K562 (cell line): ENCODE measurements at regions not wholly inside any gene's neighbourhood (a gene's known extent, or its start where the extent isn't known, plus 50 kb on each side); places are given as distances from the start of the nearest gene placed in this dataset.

Experiments used
- ARNT ChIP-seq, 2 experiments: fragments of 450-650 bp; IDR thresholded peaks; 2 replicates each; pipeline ENCODE4 v1.6.1; 2016; ENCODE audit warnings: mild to moderate bottlenecking in 1 of 2
- CC2D1A ChIP-seq: fragments of 450-650 bp; IDR thresholded peaks from 2 replicates; pipeline ENCODE4 v1.6.1; 2017; ENCODE audit warnings: mild to moderate bottlenecking
- ETS2 ChIP-seq: IDR thresholded peaks from 2 replicates; pipeline ENCODE4 v1.6.1; 2016; ENCODE audit warnings: borderline replicate concordance, missing genetic modification characterization, mild to moderate bottlenecking, moderate library complexity, missing compliant biosample characterization; ENCODE audit not compliant: poor library complexity, severe bottlenecking
- EZH2 ChIP-seq: IDR thresholded peaks from 2 replicates; pipeline ENCODE4 v1.6.1; 2012; ENCODE audit warnings: low read depth, mild to moderate bottlenecking, inconsistent platforms, low read length, borderline replicate concordance
- FOXK2 ChIP-seq, 2 experiments: fragments of 450-650 bp; IDR thresholded peaks in 1 of 2; conservative IDR thresholded peaks in 1 of 2; 2 replicates each; pipeline ENCODE4 v1.6.1; 2016; ENCODE audit warnings: low read depth in 2 of 2, mild to moderate bottlenecking in 1 of 2
- JUNB ChIP-seq: fragments of 450-650 bp; formaldehyde crosslinking; conservative IDR thresholded peaks from 2 replicates; pipeline ENCODE4 v1.4.0; 2020; ENCODE audit warnings: mild to moderate bottlenecking
- MAFK ChIP-seq: IDR thresholded peaks from 2 replicates; pipeline ENCODE4 v1.6.1; 2011; ENCODE audit warnings: low read length, improper control_type of control experiment
- NR2C2 ChIP-seq, 2 experiments: fragments of 200-800 bp in 1 of 2; sonication (Bioruptor generic) in 1 of 2; sonication (generic) in 1 of 2; formaldehyde crosslinking in 1 of 2; IDR thresholded peaks; 2 replicates each; pipeline versions ENCODE4 v1.6.1 to v1.8.0; 2016 to 2022; ENCODE audit warnings: mild to moderate bottlenecking in 1 of 2, missing compliant biosample characterization in 1 of 2, missing genetic modification characterization in 1 of 2, missing genetic modification reagents in 1 of 2
- NRF1 ChIP-seq, 2 experiments: fragments of 450-650 bp; IDR thresholded peaks in 1 of 2; conservative IDR thresholded peaks in 1 of 2; 2 replicates each; pipeline ENCODE4 v1.6.1; 2014; ENCODE audit warnings: mild to moderate bottlenecking in 2 of 2
- SMC3 ChIP-seq: conservative IDR thresholded peaks from 2 replicates; pipeline ENCODE4 v1.6.1; 2011; ENCODE audit warnings: low read depth, low read length, improper control_type of control experiment; ENCODE audit not compliant: insufficient read depth
- SPI1 ChIP-seq: IDR thresholded peaks from 2 replicates; pipeline ENCODE4 v1.6.1; 2011; ENCODE audit warnings: low read depth, low read length, control low read depth, borderline replicate concordance
- TAF1 ChIP-seq: IDR thresholded peaks from 2 replicates; pipeline ENCODE4 v1.6.1; 2011; ENCODE audit warnings: mild to moderate bottlenecking, low read length, moderate library complexity; ENCODE audit not compliant: insufficient read depth, control insufficient read depth, severe bottlenecking; ENCODE audit errors: extremely low read depth
- ZC3H4 ChIP-seq: sonication (generic); formaldehyde crosslinking; IDR thresholded peaks from 2 replicates; pipeline ENCODE4 v1.9.0; 2021; ENCODE audit warnings: missing genetic modification reagents, borderline replicate concordance
- TF ChIP-seq, protein P1 (sequence below), 3 experiments: IDR thresholded peaks in 2 of 3; conservative IDR thresholded peaks in 1 of 3; 2 replicates each; pipeline ENCODE4 v1.5.1; 2011 to 2012; ENCODE audit warnings: low read length in 3 of 3, mild to moderate bottlenecking in 3 of 3, control low read depth in 2 of 3, improper control_type of control experiment in 1 of 3, inconsistent platforms in 1 of 3, low read depth in 1 of 3, mixed read lengths in 1 of 3, moderate library complexity in 1 of 3; ENCODE audit not compliant: insufficient read depth in 2 of 3

DNA sequence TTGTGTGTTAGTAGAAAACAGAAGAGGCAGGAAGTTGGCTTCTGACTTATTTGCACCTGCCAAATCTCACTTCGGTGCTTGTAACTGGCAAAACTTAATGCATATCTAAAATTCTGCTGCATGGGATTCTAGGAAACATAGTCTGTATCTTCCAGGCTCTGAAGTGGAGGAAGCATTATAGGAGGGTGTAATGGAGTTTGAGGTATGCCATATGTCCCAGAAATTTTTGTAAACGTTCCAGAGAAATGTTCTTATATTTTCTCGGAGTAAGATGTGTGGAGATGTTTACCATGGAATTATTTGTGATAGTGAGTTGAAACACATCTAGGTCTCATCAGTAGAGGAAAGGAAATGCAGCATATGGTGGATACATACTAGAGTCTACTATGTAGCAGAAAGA, 1329.0 kb upstream of the NUDT12 start:
- TF ChIP-seq, protein P1, sequence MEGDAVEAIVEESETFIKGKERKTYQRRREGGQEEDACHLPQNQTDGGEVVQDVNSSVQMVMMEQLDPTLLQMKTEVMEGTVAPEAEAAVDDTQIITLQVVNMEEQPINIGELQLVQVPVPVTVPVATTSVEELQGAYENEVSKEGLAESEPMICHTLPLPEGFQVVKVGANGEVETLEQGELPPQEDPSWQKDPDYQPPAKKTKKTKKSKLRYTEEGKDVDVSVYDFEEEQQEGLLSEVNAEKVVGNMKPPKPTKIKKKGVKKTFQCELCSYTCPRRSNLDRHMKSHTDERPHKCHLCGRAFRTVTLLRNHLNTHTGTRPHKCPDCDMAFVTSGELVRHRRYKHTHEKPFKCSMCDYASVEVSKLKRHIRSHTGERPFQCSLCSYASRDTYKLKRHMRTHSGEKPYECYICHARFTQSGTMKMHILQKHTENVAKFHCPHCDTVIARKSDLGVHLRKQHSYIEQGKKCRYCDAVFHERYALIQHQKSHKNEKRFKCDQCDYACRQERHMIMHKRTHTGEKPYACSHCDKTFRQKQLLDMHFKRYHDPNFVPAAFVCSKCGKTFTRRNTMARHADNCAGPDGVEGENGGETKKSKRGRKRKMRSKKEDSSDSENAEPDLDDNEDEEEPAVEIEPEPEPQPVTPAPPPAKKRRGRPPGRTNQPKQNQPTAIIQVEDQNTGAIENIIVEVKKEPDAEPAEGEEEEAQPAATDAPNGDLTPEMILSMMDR (IDR thresholded peaks at IDR 0.05 in 2 of 3, conservative IDR thresholded peaks at IDR 0.05 in 1 of 3; ENCODE audit: insufficient read depth in 2 of 3, low read depth in 1 of 3, low read length in 3 of 3): no peak
- no peak for TF ChIP-seq JUNB (CRISPR knock-in tag)
- TF ChIP-seq ZC3H4 (CRISPR knock-in tag): no peak
- TF ChIP-seq ETS2: no peak
- TF ChIP-seq SMC3: no peak
- no peak for TF ChIP-seq ARNT (IDR thresholded peaks at IDR 0.05)
- TF ChIP-seq SPI1: no peak
- no peak for TF ChIP-seq MAFK
- TF ChIP-seq NRF1 (conservative IDR thresholded peaks at IDR 0.05 in 1 of 2, IDR thresholded peaks at IDR 0.05 in 1 of 2): no peak
- TF ChIP-seq FOXK2 (conservative IDR thresholded peaks at IDR 0.05 in 1 of 2, IDR thresholded peaks at IDR 0.05 in 1 of 2; ENCODE audit: low read depth in 2 of 2): no peak
- no peak for TF ChIP-seq TAF1
- no peak for TF ChIP-seq EZH2
- no peak for TF ChIP-seq NR2C2 (CRISPR knock-in tag; IDR thresholded peaks at IDR 0.05)
- no peak for TF ChIP-seq NR2C2 (tag; IDR thresholded peaks at IDR 0.05)
- TF ChIP-seq CC2D1A: no peak
